DOHH2 (cell line): ENCODE measurements at regions not wholly inside any gene's neighbourhood (a gene's known extent, or its start where the extent isn't known, plus 50 kb on each side); places are given as distances from the start of the nearest gene placed in this dataset.

Experiments
- H3F3A ChIP-seq: fragments of 200-600 bp; sonication (generic), shearing (Covaris generic); 2 replicates; pipeline ENCODE4 v1.6.0; 2016; ENCODE audit warnings: antibody characterized with exemption, mild to moderate bottlenecking; ENCODE audit not compliant: control insufficient read depth, insufficient read depth
- H3K27ac ChIP-seq: fragments of 200-600 bp; sonication (generic); 2 replicates; pipeline ENCODE4 v1.5.1; 2014; ENCODE audit warnings: low read depth, mild to moderate bottlenecking, low read length, moderate library complexity
- H3K27me3 ChIP-seq: fragments of 200-600 bp; sonication (generic); 2 replicates; pipeline ENCODE4 v1.6.1; 2014; ENCODE audit warnings: mild to moderate bottlenecking, low read length, mixed read lengths; ENCODE audit not compliant: control insufficient read depth
- H3K36me3 ChIP-seq: fragments of 200-600 bp; sonication (generic); 2 replicates; pipeline ENCODE4 v1.6.1; 2014; ENCODE audit warnings: mild to moderate bottlenecking, low read length, moderate library complexity, mixed read lengths; ENCODE audit not compliant: control insufficient read depth
- H3K4me1 ChIP-seq: fragments of 200-600 bp; sonication (generic); 2 replicates; pipeline ENCODE4 v1.6.1; 2014; ENCODE audit warnings: mild to moderate bottlenecking, low read length, mixed read lengths; ENCODE audit not compliant: control insufficient read depth
- H3K4me2 ChIP-seq: fragments of 200-600 bp; sonication (generic); 2 replicates; pipeline ENCODE4 v1.6.0; 2014; ENCODE audit warnings: mild to moderate bottlenecking, low read length, moderate library complexity
- H3K4me3 ChIP-seq: fragments of 200-600 bp; sonication (generic); 2 replicates; pipeline ENCODE4 v1.5.1; 2014; ENCODE audit warnings: mild to moderate bottlenecking, low read length, mixed read lengths
- H3K79me2 ChIP-seq: fragments of 200-600 bp; sonication (generic); 2 replicates; pipeline ENCODE4 v1.6.1; 2014; ENCODE audit warnings: mild to moderate bottlenecking, low read length, mixed read lengths; ENCODE audit not compliant: control insufficient read depth
- H3K9me2 ChIP-seq: fragments of 200-600 bp; sonication (generic); replicated peaks from 2 replicates; pipeline ENCODE4 v1.6.1; 2014; ENCODE audit warnings: mild to moderate bottlenecking, low read length, mixed read lengths; ENCODE audit not compliant: control insufficient read depth
- H3K9me3 ChIP-seq: fragments of 200-600 bp; sonication (generic); 2 replicates; pipeline ENCODE4 v1.6.1; 2014; ENCODE audit warnings: antibody characterized with exemption, low read length, mixed read lengths; ENCODE audit not compliant: control insufficient read depth, insufficient read depth
- H4K20me1 ChIP-seq: fragments of 200-600 bp; sonication (generic); 2 replicates; pipeline ENCODE4 v1.6.0; 2014; ENCODE audit warnings: low read depth, mild to moderate bottlenecking, antibody characterized with exemption, low read length, moderate library complexity; ENCODE audit not compliant: control insufficient read depth, insufficient read depth
- CTCF ChIP-seq: fragments of 200-600 bp; sonication (generic); IDR thresholded peaks from one replicate; pipeline ENCODE4 v1.5.1; 2014; ENCODE audit warnings: antibody characterized with exemption, mild to moderate bottlenecking, low read depth, low read length; ENCODE audit not compliant: poor library complexity, severe bottlenecking
- EZH2phosphoT487 ChIP-seq: fragments of 200-600 bp; sonication (generic); IDR thresholded peaks from 2 replicates; pipeline ENCODE4 v1.6.1; 2017; ENCODE audit warnings: borderline replicate concordance, mild to moderate bottlenecking, antibody characterized with exemption, low read length, moderate library complexity, mixed read lengths

GRCh38 chr3:88921986-88922385 is 185.4 kb upstream of the EPHA3 start:
- no peaks in the 10 kb centered on the region for H3K79me2 ChIP-seq
- H3K4me1 ChIP-seq: no peaks in the 10 kb centered on the region
- H3K27ac ChIP-seq: no peak overlapping the region
- H3K27me3 ChIP-seq: no peaks in the 10 kb centered on the region
- H3K4me2 ChIP-seq: no peak overlapping the region
- no peak overlapping the region for H3K4me3 ChIP-seq
- H4K20me1 ChIP-seq: no peaks in the 10 kb centered on the region
- H3K9me2 ChIP-seq: no peaks in the 10 kb centered on the region
- no peaks in the 10 kb centered on the region for H3K36me3 ChIP-seq
- no peaks in the 10 kb centered on the region for H3F3A ChIP-seq
- H3K9me3 ChIP-seq: no peaks in the 10 kb centered on the region
- no peak for TF ChIP-seq CTCF
- TF ChIP-seq EZH2phosphoT487: no peak

- H3K36me3 ChIP-seq: no peaks in the 10 kb centered on the region
- H3K4me3 ChIP-seq: no peak overlapping the region
- H3K9me3 ChIP-seq: no peaks in the 10 kb centered on the region
- H3K9me2 ChIP-seq: no peaks in the 10 kb centered on the region
- H4K20me1 ChIP-seq: no peaks in the 10 kb centered on the region
- H3K27ac ChIP-seq: no peak overlapping the region
- no peaks in the 10 kb centered on the region for H3F3A ChIP-seq
- H3K4me2 ChIP-seq: no peak overlapping the region
- H3K79me2 ChIP-seq: no peaks in the 10 kb centered on the region
- TF ChIP-seq EZH2phosphoT487: no peak
- TF ChIP-seq CTCF: no peak
- H3K27me3 ChIP-seq: no peaks in the 10 kb centered on the region
- no peaks in the 10 kb centered on the region for H3K4me1 ChIP-seq
These were observed 181.2 kb upstream of the EPHA3 start for GRCh38 chr3:88926221-88926620.

- Histone ChIP-seq H3K9me2 (no peaks in the 10 kb centered on the region), H3K9me3 (no peaks in the 10 kb centered on the region), H3K4me3 (no peak overlapping the region), H3K27ac (no peak overlapping the region), H3K4me2 (no peak overlapping the region), H3F3A (no peaks in the 10 kb centered on the region), H3K79me2 (no peaks in the 10 kb centered on the region), H3K27me3 (no peaks in the 10 kb centered on the region), H4K20me1 (no peaks in the 10 kb centered on the region), H3K36me3 (no peaks in the 10 kb centered on the region), H3K4me1 (no peaks in the 10 kb centered on the region)
- TF ChIP-seq CTCF (no peak), EZH2phosphoT487 (no peak)
These were observed 176.8 kb upstream of the EPHA3 start for GRCh38 chr3:88930611-88931010.

GRCh38 chr3:88936831-88937230 is 170.6 kb upstream of the EPHA3 start:
- H3K27me3 ChIP-seq: no peaks in the 10 kb centered on the region
- H3K4me2 ChIP-seq: no peak overlapping the region
- TF ChIP-seq EZH2phosphoT487 (no peak), CTCF (no peak)
- H3K4me3 ChIP-seq: no peak overlapping the region
- no peak overlapping the region for H3K27ac ChIP-seq
- H3F3A ChIP-seq: no peaks in the 10 kb centered on the region
- no peaks in the 10 kb centered on the region for H3K79me2 ChIP-seq
- no peaks in the 10 kb centered on the region for H3K9me3 ChIP-seq
- no peaks in the 10 kb centered on the region for H4K20me1 ChIP-seq
- H3K36me3 ChIP-seq: no peaks in the 10 kb centered on the region
- no peaks in the 10 kb centered on the region for H3K4me1 ChIP-seq
- H3K9me2 ChIP-seq: no peaks in the 10 kb centered on the region
